B cell (primary cell): ENCODE measurements at regions not wholly inside any gene's neighbourhood (a gene's known extent, or its start where the extent isn't known, plus 50 kb on each side); places are given as distances from the start of the nearest gene placed in this dataset.
A peak's percentile ranks its signal among the peaks of the same experiment; 100 is the strongest.

Source experiments
- ATAC-seq: fragments of 200-7000 bp; cut with Tn5 transposase; one replicate; pipeline ENCODE4 v1.10.0; 2021; ENCODE audit warnings: low read depth, mild to moderate bottlenecking, moderate number of reproducible peaks, moderate library complexity
- CTCF ChIA-PET: fragments of 350-600 bp; sonication (Branson Sonifier 250); formaldehyde crosslinking; loops from one replicate; lab custom pipeline; 2021; ENCODE audit warnings: antibody characterized with exemption, inconsistent platforms; lab: Charles Lee
- POLR2A ChIA-PET: fragments of 350-600 bp; sonication (Branson Sonifier 250); formaldehyde crosslinking; loops from one replicate; lab custom pipeline; 2021; ENCODE audit warnings: antibody characterized with exemption; lab: Charles Lee
- DNase-seq: peaks from one replicate; pipeline ENCODE4 v3.0.0; 2013
- H2AFZ ChIP-seq: 2 replicates; pipeline ENCODE4 v1.6.1; 2012; ENCODE audit warnings: mild to moderate bottlenecking, low read depth, low read length; ENCODE audit not compliant: insufficient read depth, poor library complexity, severe bottlenecking
- H3K27ac ChIP-seq, 2 donors: 1 replicate in 1 of 2; 2 replicates in 1 of 2; pipeline ENCODE4 v1.5.1; 2012 to 2013; ENCODE audit warnings: low read length in 2 of 2, mild to moderate bottlenecking in 2 of 2, moderate library complexity in 1 of 2
- H3K27me3 ChIP-seq, 4 experiments: fragments of 200-600 bp in 1 of 4; sonication (generic) in 1 of 4; replicated peaks in 1 of 4; 1 replicate in 2 of 4; 2 replicates in 2 of 4; pipeline versions ENCODE4 v1.6.1 to v1.7.0; 2013 to 2016; ENCODE audit warnings: low read length in 3 of 4, mild to moderate bottlenecking in 2 of 4, mixed read lengths in 1 of 4, moderate library complexity in 1 of 4; ENCODE audit not compliant: insufficient read depth in 4 of 4, control insufficient read depth in 3 of 4; ENCODE audit errors: control extremely low read depth in 1 of 4
- H3K36me3 ChIP-seq, 2 experiments: replicated peaks in 1 of 2; 1 replicate in 1 of 2; 2 replicates in 1 of 2; pipeline versions ENCODE4 v1.6.1 to v1.7.1; 2013; ENCODE audit warnings: low read length in 1 of 2; ENCODE audit not compliant: insufficient read depth in 2 of 2, control insufficient read depth in 1 of 2; ENCODE audit errors: control extremely low read depth in 1 of 2, extremely low read depth in 1 of 2
- H3K4me1 ChIP-seq, 2 donors: fragments of 200-600 bp in 1 of 2; sonication (generic) in 1 of 2; 1 replicate in 1 of 2; 2 replicates in 1 of 2; pipeline versions ENCODE4 v1.5.1 to v1.6.1; 2013 to 2017; ENCODE audit warnings: low read length in 2 of 2; ENCODE audit not compliant: control insufficient read depth in 2 of 2, insufficient read depth in 2 of 2
- H3K4me2 ChIP-seq: replicated peaks from 2 replicates; pipeline ENCODE3; 2012; ENCODE audit warnings: mild to moderate bottlenecking, low read depth, low read length; ENCODE audit not compliant: poor library complexity, severe bottlenecking
- H3K4me3 ChIP-seq, 5 experiments: fragments of 200-600 bp in 1 of 5; sonication (generic) in 1 of 5; 1 replicate in 3 of 5; 2 replicates in 2 of 5; pipeline versions ENCODE4 v1.5.1 to v1.7.0; 2011 to 2016; ENCODE audit warnings: low read length in 4 of 5, mild to moderate bottlenecking in 4 of 5, low read depth in 2 of 5, control low read depth in 1 of 5, moderate library complexity in 1 of 5; ENCODE audit not compliant: insufficient read depth in 1 of 5; ENCODE audit errors: control extremely low read depth in 1 of 5, extremely low read depth in 1 of 5
- H3K79me2 ChIP-seq: fragments of 200-600 bp; sonication (generic); one replicate; pipeline ENCODE4 v1.6.0; 2016; ENCODE audit warnings: low read length; ENCODE audit not compliant: control insufficient read depth, insufficient read depth
- H3K9ac ChIP-seq: fragments of 200-600 bp; sonication (generic); 2 replicates; pipeline ENCODE4 v1.6.1; 2017; ENCODE audit warnings: mild to moderate bottlenecking, low read length, moderate library complexity
- H3K9me3 ChIP-seq, 3 donors: one replicate each; pipeline versions ENCODE4 v1.6.1 to v1.7.1; 2013; ENCODE audit warnings: low read length in 2 of 3; ENCODE audit not compliant: control insufficient read depth in 2 of 3, insufficient read depth in 1 of 3; ENCODE audit errors: control extremely low read depth in 1 of 3
- H4K20me1 ChIP-seq: 2 replicates; pipeline ENCODE4 v1.6.0; 2012; ENCODE audit warnings: mild to moderate bottlenecking, low read length; ENCODE audit not compliant: insufficient read depth, control insufficient read depth, poor library complexity, severe bottlenecking
- H3K27ac Mint-ChIP-seq: one replicate; pipeline ENCODE4 v1.8.0; 2021; ENCODE audit warnings: mixed read lengths
- H3K27me3 Mint-ChIP-seq: one replicate; pipeline ENCODE4 v1.8.0; 2021; ENCODE audit warnings: mixed read lengths
- H3K4me1 Mint-ChIP-seq: one replicate; pipeline ENCODE4 v1.8.0; 2021; ENCODE audit warnings: mixed read lengths
- H3K4me3 Mint-ChIP-seq: one replicate; pipeline ENCODE4 v1.8.0; 2021; ENCODE audit warnings: mixed read lengths
- H3K9me3 Mint-ChIP-seq: one replicate; pipeline ENCODE4 v1.8.0; 2022; ENCODE audit warnings: mixed read lengths; ENCODE audit not compliant: insufficient read depth
- CTCF ChIP-seq: fragments of 200-600 bp; IDR thresholded peaks from one replicate; pipeline ENCODE4 v1.8.0; 2022; ENCODE audit warnings: antibody characterized with exemption, mild to moderate bottlenecking
- EZH2 ChIP-seq: IDR thresholded peaks from 2 replicates; pipeline ENCODE4 v1.6.1; 2012; ENCODE audit warnings: borderline replicate concordance, low read depth, mild to moderate bottlenecking, moderate library complexity, low read length; ENCODE audit not compliant: insufficient read depth, poor library complexity, severe bottlenecking
- WGBS: methylation state at CpG from one replicate; pipeline ENCODE4 v1.1.5; 2013; ENCODE audit warnings: missing lambda C conversion rate; ENCODE audit not compliant: insufficient coverage; 5-methylcytosine and 5-hydroxymethylcytosine counted together
- intact Hi-C: fragments of 100-400 bp; cut with micrococcal nuclease; formaldehyde crosslinking; loops from one replicate; pipeline ENCODE4 v1.10.0; 2022

GRCh38 chr2:177332992-177333388, 59.6 kb upstream of the AGPS start:
- no peaks in the 10 kb centered on the region for H3K36me3 ChIP-seq
- peak overlapping the region; percentile 61 for H2AFZ ChIP-seq
- no peak overlapping the region for H3K4me3 Mint-ChIP-seq
- no peak for ATAC-seq
- H3K4me1 ChIP-seq: peaks cover 4 to 5% of the 10 kb centered on the region in 2 donors
- no peak overlapping the region for H3K9ac ChIP-seq
- no peak overlapping the region for H3K27ac Mint-ChIP-seq
- H3K9me3 ChIP-seq: no peaks in the 10 kb centered on the region
- ChIA-PET POLR2A (interaction anchor here (0.9 to 1.2 kb wide), 4 partner anchors 68 to 168 kb away, joined by 3 to 4 read pairs (median 4); partner anchors contain the start of gene NFE2L2), CTCF (interaction anchor here (0.8 to 7.8 kb wide), 18 partner anchors 9 to 432 kb away, joined by 3 to 228 read pairs (median 6); partner anchors contain the start of genes AGPS and NFE2L2)
- H3K4me3 ChIP-seq: no peak overlapping the region
- no peaks in the 10 kb centered on the region for H4K20me1 ChIP-seq
- no peaks in the 10 kb centered on the region for H3K27me3 ChIP-seq
- intact Hi-C loops: loop anchor here (1.0 to 10.0 kb wide), 7 partner anchors 36 to 219 kb away; partner anchors contain the start of gene HNRNPA3
- TF ChIP-seq CTCF (no peak), EZH2 (no peak)
- 40% methylated on average over 1 of the region's 5 CpGs for WGBS
- no peak for DNase-seq
- no peaks in the 10 kb centered on the region for H3K79me2 ChIP-seq
- H3K4me2 ChIP-seq: no peak overlapping the region
- no peak overlapping the region for H3K27ac ChIP-seq
- no peaks in the 10 kb centered on the region for H3K9me3 Mint-ChIP-seq
- H3K27me3 Mint-ChIP-seq: no peaks in the 10 kb centered on the region
- peaks cover 8% of the 10 kb centered on the region for H3K4me1 Mint-ChIP-seq

DNA sequence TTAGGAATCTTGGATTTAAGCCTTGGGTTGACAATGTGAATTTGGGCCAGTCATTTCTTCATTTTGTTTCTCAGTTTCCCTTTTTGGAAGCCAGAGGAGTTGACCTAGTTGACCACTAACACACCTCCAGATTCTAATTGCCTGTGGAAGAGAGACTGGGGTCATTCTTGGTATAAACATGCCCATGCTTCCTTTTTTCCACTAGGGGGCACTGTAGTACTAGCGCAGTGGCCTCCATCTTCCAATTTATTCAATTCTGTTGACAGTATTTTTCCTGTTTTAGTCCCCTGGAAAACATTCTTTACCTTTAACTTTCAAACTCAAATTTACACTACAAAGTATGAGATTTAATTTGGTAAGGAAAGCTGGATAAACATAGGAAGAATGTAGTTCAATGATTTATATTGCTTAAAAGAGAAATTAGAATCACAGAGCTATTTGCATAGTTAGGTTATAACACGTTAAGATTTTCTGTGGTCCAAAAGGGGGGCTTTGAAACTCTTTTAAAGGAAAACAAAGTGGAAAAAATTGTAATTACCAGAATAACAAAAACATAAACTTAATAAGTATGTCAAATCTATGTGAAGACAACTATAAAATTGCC, 57.5 kb upstream of the AGPS start:
- TF ChIP-seq CTCF (peak; percentile 96), EZH2 (no peak)
- H3K9me3 Mint-ChIP-seq: no peaks in the 10 kb centered on the region
- Histone ChIP-seq H3K4me3 (no peak overlapping the region), H3K27me3 (no peaks in the 10 kb centered on the region), H2AFZ (no peak overlapping the region), H3K4me1 (peaks cover 4 to 5% of the 10 kb centered on the region in 2 donors), H4K20me1 (no peaks in the 10 kb centered on the region), H3K4me2 (no peak overlapping the region), H3K79me2 (no peaks in the 10 kb centered on the region), H3K36me3 (no peaks in the 10 kb centered on the region), H3K27ac (no peak overlapping the region), H3K9ac (no peak overlapping the region), H3K9me3 (no peaks in the 10 kb centered on the region)
- peaks cover 8% of the 10 kb centered on the region for H3K4me1 Mint-ChIP-seq
- ChIA-PET POLR2A (interaction anchor here (1.4 kb wide), 1 partner anchor 170 kb away, joined by 4 read pairs; no protein-coding TSS in a partner anchor), CTCF (interaction anchor here (0.6 to 7.8 kb wide), 29 partner anchors 8 to 429 kb away, joined by 3 to 228 read pairs (median 4); partner anchors contain the start of gene AGPS)
- DNase-seq (peak; percentile 65), ATAC-seq (peak; percentile 67)
- intact Hi-C loops: loop anchor here (1.0 to 10.0 kb wide), 7 partner anchors 38 to 428 kb away; partner anchors contain the start of gene HNRNPA3
- no peak overlapping the region for H3K27ac Mint-ChIP-seq
- H3K27me3 Mint-ChIP-seq: no peaks in the 10 kb centered on the region
- no peak overlapping the region for H3K4me3 Mint-ChIP-seq
- WGBS: no CpG with 5 or more reads among the region's 2 CpGs
